GOT3 (cell line): ENCODE measurements at regions not wholly inside any gene's neighbourhood (a gene's known extent, or its start where the extent isn't known, plus 50 kb on each side); places are given as distances from the start of the nearest gene placed in this dataset.
"Not testable (repeated sequence)": the region's sequence is repeated elsewhere in the genome, so short reads cannot be mapped to it uniquely, and the experiment has no call there.

Experiments
- DNase-seq: peaks from one replicate; lab custom pipeline; 2025; ENCODE audit warnings: mixed read lengths; lab: John Stamatoyannopoulos, UW

DNA sequence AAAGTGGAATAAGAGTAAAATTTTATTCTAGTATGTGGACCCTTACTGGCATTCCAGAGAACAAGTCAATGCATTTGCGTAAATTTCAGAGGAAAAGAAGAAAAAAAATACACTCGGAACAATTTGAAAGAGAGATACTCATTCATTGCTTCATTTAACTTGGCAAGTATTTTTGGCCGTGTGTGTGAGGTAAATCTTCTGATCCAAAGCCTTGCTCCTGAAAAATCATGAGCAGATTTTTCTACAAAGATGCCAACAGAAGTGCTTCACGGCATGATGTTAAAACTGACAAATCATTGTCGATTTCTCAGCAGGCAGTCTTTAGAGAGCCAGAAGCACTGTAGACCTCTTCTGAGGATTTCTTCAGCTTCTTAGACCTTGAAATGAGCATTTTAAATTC, 194.0 kb downstream of the COX18 start:
- DNase-seq, result no peak

DNA sequence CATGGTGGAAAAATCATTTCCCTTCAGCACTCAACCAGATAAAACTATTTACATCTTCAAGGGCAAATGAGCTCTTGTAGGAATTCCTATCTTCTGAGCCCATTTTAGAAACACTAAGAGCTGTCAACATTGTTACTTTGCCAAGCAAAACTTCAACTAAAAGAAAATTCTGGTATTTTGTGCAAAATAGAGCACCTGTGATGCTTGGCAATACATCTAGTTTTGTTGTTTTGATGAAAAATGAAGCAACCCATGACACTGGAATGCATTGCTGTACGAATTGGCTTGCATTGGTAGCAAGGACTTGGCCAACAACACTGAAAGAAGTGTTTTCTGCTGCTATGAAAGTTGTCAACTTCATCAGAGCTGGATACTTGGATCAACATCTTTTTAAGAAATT, 194.4 kb downstream of the COX18 start:
- DNase-seq, result no peak

DNA sequence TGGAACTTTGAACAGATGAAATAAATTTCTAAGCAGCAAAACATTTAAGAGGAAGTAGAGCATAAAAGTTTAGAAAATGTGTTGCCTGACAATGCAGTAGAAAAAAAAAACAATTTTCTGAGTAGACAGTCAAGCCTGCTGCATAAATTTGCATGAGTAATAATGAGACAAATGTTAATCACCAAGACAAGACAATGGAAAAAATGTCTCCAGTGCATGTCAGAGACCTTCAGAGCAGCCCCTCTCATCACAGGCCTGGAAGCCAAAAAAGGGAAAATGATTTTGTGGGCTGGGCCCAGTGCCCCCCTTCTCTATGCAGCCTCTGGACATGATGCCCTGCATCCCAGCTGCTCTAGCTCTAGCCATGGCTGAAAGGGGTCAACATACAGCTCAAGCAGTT, 204.6 kb downstream of the COX18 start:
- no peak for DNase-seq

DNA sequence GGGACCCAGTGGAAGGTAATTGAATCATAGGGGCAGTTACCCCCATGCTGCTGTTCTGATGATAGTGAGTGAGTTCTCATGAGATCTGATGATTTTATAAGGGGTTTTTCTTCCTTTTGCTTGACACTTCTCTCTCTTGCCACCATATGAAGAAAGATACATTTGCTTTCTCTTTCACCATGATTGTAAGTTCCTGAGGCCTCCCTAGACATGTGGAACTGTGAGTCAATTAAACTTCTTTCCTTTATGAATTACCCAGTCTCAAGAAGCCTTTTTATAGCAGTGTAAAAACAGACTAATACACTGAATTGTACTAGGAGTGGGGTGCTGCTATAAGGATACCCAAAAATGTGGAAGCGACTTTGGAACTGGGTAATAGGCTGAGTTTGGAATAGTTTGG, 205.2 kb downstream of the COX18 start:
- DNase-seq, result not testable (repeated sequence)

DNA sequence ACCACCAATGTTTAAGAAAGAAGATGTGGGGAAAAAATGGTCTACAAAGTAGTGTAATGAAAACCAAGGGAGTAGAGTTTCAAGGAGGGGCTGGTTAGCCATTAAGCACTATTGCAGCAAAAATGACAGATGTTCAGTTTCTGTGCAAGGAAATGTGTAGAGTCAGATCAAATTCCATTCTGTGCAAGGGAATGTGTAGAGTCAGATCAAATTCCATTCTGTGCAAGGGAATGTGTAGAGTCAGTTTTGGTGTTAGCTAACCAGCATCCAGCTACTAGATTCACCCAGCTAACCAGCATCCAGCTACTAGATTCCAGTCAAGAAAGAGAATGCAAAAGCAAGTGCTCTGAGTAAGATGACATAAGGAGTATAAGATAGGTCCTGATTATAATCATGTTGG, 208.8 kb downstream of the COX18 start:
- no peak for DNase-seq

DNA sequence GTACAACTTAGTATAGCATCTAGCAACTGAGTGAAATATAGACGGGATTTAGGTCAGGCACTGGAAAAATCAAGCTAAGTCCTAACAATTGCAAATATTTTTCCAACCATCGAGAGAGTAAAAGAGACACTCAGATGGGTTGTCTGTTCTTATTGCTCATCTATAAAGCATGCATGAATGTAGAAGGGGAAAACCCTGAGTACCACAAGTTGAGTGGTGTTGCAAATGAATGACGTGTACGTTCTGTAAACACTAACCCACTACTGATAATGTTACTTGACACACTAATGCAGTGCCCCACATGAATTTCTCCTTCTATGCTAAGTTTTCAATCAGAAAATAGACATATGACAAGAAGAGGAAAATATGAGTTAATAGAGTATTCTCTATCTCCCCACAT, 211.2 kb downstream of the COX18 start:
- DNase-seq, result no peak

DNA sequence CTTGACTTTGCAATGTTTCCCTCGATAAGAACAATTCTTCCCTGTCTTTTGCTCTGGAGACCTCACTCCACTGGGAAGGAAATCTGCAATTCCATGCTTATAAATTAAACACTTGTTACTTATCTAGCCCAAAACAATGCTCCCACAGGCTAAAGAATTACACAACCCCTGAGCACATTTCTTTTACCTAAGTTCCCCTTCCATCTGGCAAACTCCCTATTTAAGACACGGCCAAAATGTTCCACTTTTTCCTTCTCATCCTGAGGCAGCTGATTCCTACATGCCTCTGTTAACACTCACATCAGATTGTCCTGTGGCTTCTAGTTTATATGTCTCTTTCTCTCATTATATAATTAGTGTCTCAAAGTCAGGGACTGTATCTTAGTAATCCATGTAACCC, 211.7 kb downstream of the COX18 start:
- DNase-seq, result no peak

DNA sequence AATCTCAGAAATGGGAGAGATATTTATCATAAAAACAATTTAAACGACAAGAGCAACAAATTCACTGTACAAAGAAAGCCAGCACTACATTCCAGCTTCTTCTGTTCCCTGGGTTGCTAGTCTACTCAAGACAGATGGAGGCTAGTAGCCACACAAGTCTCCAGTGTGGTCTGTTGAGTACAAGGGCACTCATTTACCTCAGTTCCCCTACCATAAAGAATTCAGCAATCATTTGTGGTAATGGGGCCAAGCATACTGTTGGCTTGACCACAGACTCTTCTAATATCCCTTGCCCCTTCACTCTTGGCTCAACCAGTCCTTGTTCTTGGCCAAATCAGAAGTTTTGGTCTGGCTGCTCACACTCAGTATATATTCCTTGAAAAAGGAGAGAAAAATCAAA, 212.3 kb downstream of the COX18 start:
- no peak for DNase-seq

DNA sequence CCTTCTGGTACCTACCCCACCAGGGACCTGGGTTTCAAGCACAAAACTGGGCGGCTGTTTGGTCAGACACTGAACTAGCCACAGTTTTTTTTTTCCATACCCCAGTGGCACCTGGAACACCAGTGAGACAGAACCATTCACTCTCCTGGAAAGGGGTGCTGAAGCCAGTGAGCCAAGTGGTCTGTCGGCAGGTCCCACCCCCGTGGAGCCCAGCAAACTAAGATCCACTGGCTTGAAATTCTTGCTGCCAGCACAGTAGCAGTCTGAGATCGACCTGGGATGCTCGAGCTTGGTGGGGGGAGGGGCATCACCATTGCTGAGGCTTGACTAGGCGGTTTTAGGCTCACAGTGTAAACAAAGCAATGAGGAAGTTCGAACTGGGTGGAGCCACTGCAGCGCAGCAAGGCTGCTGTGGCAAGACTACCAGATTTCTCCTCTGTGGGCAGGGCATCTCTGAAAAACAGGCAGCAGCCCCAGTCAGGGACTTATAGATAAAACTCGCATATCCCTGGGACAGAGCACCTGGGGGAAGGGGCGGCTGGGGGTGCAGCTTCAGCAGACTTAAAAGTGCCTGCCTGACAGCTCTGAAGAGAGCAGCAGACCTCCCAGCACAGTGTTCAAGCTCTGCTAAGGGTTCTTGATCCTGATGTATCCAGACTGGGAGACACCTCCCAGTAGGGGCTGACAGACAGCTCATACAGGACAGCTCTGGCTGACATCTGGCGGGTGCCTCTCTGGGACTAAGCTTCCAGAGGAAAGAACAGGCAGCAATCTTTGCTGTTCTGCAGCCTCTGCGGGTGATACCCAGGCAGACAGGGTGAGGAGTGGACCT, 223.0 kb downstream of the COX18 start:
- DNase-seq, result no peak

DNA sequence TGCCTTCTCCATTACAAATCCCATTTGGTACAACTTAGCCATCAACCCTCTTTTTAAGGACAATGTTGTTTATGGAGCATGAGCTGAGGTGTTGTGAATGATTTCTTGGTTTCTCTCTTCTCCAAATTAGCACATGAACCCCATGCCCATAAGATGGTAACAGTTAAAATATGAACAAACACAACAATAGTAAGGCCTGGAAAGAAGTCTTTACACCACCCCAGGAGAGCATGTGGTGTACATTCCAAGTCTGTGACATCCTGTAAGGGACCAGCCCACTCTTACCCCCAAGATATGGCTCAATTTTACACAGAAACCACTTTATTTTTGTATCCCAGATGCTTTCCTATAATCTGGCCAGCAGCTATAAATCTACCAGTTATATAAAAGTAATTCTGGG, 226.1 kb downstream of the COX18 start:
- no peak for DNase-seq

DNA sequence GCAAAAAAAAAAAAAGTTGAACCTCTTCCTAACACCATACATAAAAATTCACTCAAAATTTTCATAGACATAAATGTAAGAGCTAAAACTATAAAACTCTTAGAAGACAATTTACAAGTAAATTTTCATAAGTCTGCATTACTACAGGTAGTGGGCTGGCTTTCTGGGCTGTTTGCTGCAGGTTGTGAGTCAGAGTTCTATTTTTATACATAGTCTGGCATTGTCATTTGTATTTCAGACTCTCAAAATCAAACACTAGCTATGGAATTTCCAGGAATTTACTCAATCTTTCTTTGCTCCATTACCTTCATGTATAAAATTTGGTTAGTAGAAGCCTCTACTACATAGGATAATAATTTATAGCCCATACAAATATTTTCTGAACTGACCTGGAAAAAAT, 227.2 kb downstream of the COX18 start:
- DNase-seq, result no peak

DNA sequence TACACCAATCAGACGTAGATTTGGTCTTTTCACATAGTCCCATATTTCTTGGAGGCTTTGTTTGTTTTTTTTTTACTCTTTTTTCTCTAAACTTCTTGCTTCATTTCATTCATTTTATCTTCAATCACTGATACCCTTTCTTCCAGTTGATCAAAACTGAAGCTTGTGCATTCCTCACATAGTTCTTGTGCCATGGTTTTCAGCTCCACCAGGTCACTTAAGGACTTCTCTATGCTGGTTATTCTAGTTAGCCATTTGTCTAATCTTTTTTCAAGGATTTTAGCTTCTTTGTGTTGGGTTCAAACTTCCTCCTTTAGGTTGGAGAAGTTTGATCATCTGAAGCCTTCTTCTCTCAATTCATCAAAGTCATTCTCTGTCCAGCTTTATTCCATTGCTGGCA, 229.3 kb downstream of the COX18 start:
- DNase-seq, result not testable (repeated sequence)

DNA sequence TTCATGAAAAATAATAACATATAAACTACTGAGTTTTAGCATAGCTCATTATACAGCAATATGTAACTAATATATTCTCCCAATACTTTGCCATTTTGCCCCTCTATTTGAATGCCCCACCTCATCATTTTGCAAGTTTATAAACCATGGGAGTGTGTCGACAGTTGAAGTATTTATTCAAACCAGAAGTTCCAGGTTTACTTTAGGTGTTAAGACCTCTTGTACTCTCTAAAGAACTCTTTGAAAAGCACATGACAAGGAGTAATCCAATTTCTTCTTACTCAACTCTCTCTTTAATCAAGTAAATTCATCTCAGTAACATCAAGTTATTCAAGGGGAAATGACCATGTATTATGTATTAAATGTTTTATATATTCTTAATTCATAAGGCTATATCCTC, 240.7 kb downstream of the COX18 start:
- no peak for DNase-seq

DNA sequence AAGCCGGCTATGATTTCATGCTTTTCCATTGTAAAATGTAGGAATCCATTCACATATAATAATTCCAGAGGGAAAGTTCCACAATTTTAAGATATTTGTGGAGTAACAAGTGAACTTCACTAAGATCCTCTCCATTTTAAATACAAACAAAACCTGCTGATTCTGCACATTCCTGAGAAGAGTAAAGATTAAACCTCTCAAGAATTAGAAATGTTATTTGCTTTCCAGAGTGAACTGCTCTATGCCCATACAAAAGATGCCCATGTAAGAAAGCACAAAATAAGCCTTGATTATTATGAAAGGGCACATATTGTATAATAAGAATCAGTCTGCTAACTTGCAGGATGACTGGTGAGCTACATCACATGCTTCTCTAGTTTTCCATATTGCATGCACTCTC, 241.5 kb downstream of the COX18 start:
- DNase-seq, result no peak

DNA sequence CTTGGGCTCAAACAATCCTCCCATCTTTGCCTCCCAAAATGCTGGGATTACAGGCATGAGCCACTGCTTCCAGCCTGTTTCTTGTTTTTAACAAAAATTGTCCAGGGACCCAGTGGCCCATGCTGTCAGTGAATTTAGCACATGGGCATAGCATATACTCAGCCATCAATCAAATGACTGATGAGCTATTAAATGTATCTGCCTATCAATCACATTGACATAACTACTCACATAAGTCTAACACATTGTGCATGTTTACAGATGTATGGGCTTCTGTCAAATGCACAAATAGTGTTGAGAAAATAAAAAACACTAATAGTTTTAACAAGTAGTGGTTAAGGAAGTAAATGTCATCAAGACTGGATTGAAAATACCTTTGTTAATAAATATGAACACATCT, 249.4 kb downstream of the COX18 start:
- DNase-seq, result no peak

DNA sequence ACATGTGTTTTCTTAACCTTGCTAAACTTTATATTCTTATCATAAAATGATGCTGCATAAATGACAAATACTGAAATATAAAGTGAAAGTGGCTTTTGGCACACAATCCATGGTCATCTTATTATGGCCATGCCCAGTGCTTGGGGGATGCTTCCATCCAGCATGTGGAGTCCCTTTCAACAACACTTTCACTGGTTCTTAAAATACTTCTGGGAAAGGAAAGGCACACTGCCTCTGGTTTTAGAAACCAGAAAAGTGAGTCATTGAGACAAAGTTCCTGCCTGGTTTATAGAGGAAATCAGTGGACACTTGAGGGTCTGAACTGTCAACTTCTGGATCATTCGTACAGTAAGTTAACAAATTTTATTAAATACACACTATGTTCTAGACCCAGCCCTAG, 248.0 kb upstream of the ADAMTS3 start:
- no peak for DNase-seq

DNA sequence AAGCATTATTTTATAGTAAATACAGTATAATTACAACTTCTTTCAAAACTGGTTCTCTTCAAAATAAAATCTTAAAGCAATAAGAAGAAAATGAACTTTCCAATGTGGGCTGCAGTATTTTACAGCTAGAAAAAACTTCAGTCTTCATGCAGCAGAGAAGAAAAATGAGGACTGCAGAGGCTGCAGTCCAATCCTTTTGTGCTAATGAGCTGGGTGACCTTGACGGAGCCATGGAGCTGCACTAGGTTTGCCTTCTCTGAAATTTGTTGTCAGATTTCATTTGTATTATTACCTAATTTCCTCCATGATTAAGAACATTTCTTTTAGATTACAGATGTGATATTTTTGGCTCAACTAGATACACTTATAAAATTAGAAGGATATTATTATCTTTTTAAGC, 245.2 kb upstream of the ADAMTS3 start:
- no peak for DNase-seq

DNA sequence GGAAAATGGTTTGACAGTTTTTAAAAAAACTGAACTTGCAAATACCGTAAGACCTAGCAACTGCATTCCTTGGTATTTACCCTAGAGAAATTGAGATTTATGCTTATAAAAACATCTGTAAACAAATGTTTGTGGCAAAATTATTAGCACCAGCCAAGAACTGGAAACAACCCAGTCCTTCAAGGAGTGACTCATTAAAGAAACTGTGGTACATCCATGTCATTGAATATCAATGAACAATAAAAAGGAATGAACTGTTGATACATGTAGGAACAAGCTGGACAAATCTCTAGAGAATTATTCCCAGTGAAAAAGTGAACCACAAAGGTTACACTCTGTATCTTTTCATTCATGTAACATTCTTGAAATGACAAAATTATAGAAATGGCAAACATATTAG, 240.2 kb upstream of the ADAMTS3 start:
- DNase-seq, result no peak

DNA sequence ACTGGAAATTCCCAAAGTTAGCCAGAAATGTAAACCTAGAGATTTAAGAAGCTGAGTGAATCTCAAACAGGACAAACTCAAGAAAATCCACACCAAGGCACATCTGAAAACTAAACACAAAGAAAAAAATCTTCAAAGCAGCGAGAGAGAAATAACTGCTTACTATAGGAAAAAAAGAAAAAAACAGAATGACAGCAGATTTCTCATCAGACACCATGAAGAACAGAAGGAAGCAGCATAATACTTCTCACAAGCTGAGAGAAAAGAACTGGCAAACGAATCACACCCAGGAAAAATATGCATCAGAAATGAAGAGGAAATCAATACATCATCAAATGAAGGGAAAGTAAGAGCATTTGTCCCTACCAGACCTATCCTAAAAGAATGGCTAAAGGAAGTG, 236.3 kb upstream of the ADAMTS3 start:
- DNase-seq, result no peak

DNA sequence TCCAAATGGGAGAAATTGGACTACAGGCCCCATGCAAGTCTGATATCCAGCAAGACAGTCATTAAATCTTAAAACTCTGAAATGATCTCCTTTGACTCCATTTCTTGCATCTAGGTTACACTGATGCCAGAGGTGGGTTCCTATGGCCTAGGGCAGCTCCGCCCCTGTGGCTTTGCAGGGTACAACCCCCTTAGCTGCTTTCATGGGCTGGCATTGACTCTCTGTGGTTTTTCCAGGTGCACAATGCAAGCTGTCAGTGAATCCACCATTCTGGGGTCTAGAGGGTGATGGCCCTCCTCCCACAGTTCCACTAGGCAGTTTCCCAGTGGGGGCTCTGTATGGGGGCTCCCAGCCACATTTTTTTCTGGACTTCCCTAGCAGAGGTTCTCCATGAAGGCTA, 228.5 kb upstream of the ADAMTS3 start:
- DNase-seq, result no peak

DNA sequence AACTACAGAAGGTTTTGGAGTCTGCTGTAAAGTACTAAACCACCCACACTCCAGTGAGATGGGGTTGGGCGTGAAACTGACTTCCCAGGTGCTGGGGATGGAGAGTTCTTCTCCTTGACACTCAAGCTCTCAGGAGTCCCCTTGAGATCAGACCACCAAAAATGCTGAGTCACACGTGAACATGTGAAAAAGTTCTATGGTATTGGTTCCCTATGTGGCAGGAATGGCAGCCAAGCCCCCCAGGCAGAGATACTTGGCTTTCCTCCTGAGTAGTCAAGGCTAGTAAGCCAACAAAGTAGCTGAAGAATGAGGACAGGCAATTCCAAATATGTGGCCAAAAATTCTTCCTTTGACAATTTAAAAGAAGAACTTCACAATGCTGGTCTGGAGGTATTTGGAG, 222.0 kb upstream of the ADAMTS3 start:
- no peak for DNase-seq

DNA sequence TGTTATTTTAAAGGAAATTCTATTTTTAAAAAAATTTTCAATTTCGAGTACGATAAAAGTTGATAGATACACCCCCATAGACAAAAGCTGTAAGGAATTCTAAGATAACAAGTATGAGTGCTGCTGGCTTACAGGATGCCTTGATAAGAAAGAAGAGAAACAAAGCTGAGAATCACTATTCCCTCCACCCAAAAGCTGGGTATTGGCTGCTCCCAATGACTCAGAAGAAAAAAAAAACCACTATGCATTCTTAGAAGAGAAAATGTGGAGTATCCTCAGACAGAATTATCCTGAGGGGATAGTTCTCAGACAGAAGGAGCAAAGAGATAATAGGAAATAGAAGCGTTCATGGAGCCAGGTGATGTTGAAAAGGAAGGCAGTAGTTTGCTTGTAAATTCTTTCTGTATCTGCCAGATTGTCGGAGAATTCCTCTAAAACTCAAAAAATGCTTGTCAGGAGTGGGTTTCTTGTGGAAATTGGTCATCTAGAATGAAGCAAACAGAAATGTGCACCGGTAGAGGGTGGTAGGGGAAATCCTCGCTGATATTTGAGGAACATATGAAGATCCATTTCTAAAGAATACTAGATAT, 217.5 kb upstream of the ADAMTS3 start:
- DNase-seq, result no peak

DNA sequence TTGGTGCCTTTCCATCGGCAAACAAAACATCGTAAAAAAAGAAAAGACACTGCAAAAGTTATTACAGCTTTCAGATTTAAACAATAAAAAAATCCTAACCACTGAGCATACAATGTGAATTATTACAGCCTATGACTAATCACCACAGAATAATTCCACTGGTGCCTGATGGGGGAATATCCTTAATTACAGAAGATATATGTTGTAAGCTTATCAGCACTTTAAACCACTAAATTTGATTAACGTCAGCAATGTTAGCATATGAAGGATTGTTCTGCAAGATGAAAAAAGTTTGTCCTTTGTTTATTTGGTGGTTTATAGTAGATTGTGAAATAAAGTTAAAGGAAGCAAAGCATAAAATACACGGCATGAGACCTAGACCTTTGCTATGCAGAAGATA, 210.2 kb upstream of the ADAMTS3 start:
- no peak for DNase-seq

DNA sequence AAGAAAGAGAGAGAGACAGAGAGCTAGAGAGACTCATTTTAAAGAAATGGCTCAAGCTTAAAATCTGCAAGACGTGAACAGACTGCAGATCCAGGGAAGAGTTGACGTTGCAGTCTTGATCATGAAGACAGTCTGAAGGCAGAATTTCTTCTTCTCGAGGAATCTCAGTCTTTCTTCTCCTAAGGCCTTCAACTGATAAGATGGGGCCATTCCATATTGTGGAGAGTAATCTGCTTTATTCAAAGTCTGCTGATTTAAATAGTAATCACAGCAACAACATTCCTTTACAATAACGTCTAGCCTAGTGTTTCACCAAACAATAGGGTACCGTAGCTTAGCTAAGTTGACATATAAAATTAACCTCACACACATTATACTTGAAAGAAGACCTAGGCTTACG, 208.4 kb upstream of the ADAMTS3 start:
- DNase-seq, result no peak
